MM.1S (cell line): ENCODE measurements at regions not wholly inside any gene's neighbourhood (a gene's known extent, or its start where the extent isn't known, plus 50 kb on each side); places are given as distances from the start of the nearest gene placed in this dataset.

Experiments
- EZH2 ChIP-seq: fragments of 300-600 bp; sonication (generic); optimal IDR thresholded peaks from 2 replicates; pipeline ENCODE3; 2017; ENCODE audit warnings: low read depth, mild to moderate bottlenecking, antibody characterized with exemption, low read length, mixed read lengths
- EZH2phosphoT487 ChIP-seq: fragments of 300-600 bp; sonication (generic); IDR thresholded peaks from 2 replicates; pipeline ENCODE4 v1.6.1; 2018; ENCODE audit warnings: antibody characterized with exemption, low read length
- TF ChIP-seq, protein P1 (sequence below): fragments of 300-600 bp; sonication (generic); IDR thresholded peaks from 2 replicates; pipeline ENCODE4 v1.5.1; 2016; ENCODE audit warnings: antibody characterized with exemption, low read length, mixed read lengths

DNA sequence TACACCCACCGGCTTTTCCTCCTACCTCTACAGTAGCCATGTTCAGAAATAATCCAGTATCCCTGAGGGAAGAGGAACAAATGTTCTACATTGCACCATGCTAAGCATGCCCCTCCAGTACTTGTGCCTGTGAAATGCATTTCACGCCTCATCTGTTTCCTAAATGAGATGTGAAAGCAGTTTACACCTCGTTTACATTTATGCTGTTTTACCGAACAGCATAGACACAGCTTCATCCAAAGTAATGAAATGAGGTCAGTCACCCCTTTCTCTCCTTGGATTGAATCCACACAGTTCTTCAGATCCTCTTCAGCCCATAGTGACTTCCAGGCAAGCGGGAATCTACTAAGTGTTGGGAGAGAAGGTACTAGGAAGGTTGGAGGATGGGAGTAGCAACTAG is 514.3 kb downstream of the PDCD6IP start:
- TF ChIP-seq EZH2 (no peak), EZH2phosphoT487 (no peak)
- TF ChIP-seq, protein P1, sequence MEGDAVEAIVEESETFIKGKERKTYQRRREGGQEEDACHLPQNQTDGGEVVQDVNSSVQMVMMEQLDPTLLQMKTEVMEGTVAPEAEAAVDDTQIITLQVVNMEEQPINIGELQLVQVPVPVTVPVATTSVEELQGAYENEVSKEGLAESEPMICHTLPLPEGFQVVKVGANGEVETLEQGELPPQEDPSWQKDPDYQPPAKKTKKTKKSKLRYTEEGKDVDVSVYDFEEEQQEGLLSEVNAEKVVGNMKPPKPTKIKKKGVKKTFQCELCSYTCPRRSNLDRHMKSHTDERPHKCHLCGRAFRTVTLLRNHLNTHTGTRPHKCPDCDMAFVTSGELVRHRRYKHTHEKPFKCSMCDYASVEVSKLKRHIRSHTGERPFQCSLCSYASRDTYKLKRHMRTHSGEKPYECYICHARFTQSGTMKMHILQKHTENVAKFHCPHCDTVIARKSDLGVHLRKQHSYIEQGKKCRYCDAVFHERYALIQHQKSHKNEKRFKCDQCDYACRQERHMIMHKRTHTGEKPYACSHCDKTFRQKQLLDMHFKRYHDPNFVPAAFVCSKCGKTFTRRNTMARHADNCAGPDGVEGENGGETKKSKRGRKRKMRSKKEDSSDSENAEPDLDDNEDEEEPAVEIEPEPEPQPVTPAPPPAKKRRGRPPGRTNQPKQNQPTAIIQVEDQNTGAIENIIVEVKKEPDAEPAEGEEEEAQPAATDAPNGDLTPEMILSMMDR: no peak
